Thyroid gland (tissue), 4 donors: ENCODE measurements at regions not wholly inside any gene's neighbourhood (a gene's known extent, or its start where the extent isn't known, plus 50 kb on each side); places are given as distances from the start of the nearest gene placed in this dataset.

Source experiments
- DNase-seq, 2 donors: peaks; one replicate each; pipeline ENCODE4 v3.0.0-alpha.2; 2019
- H3K27ac ChIP-seq, 3 donors: fragments of 200-600 bp; sonication (generic); 1 replicate in 2 of 3; 2 replicates in 1 of 3; pipeline ENCODE4 v1.5.1; 2016 to 2019; ENCODE audit warnings: mild to moderate bottlenecking in 1 of 3, moderate library complexity in 1 of 3
- H3K27me3 ChIP-seq: fragments of 200-600 bp; sonication (generic); one replicate; pipeline ENCODE4 v1.5.1; 2019
- H3K36me3 ChIP-seq, 2 donors: fragments of 200-600 bp; sonication (generic); one replicate each; pipeline ENCODE4 v1.5.1; 2016 to 2019
- H3K4me1 ChIP-seq, 2 donors: fragments of 200-600 bp; sonication (generic); one replicate each; pipeline ENCODE4 v1.5.1; 2017 to 2019
- H3K4me3 ChIP-seq, 3 donors: fragments of 200-600 bp; sonication (generic); replicated peaks in 1 of 3; 1 replicate in 2 of 3; 2 replicates in 1 of 3; pipeline ENCODE4 v1.5.1; 2016; ENCODE audit warnings: mild to moderate bottlenecking in 1 of 3
- H3K9me3 ChIP-seq: fragments of 200-600 bp; sonication (generic); one replicate; pipeline ENCODE4 v1.5.1; 2017
- POLR2A ChIP-seq, 2 donors: fragments of 450-650 bp; IDR thresholded peaks; one replicate each; pipeline ENCODE4 v1.6.1; 2017; ENCODE audit warnings: antibody characterized with exemption in 2 of 2, mild to moderate bottlenecking in 2 of 2, moderate library complexity in 1 of 2
- WGBS, 2 donors: methylation state at CpG; one replicate each; pipeline ENCODE4 v1.1.5; 2017; 5-methylcytosine and 5-hydroxymethylcytosine counted together
- intact Hi-C: fragments of 100-400 bp; cut with DNase I; formaldehyde crosslinking; loops from one replicate; pipeline ENCODE4 v1.15.1; 2023
- TF ChIP-seq, protein P1 (sequence below), 6 experiments: fragments of 200-600 bp in 3 of 6; fragments of 450-650 bp in 3 of 6; sonication (generic) in 3 of 6; IDR thresholded peaks; one replicate each; pipeline ENCODE4 v1.5.1; 2016 to 2019; ENCODE audit warnings: antibody characterized with exemption in 6 of 6, mild to moderate bottlenecking in 2 of 6, inconsistent platforms in 1 of 6, moderate library complexity in 1 of 6

DNA sequence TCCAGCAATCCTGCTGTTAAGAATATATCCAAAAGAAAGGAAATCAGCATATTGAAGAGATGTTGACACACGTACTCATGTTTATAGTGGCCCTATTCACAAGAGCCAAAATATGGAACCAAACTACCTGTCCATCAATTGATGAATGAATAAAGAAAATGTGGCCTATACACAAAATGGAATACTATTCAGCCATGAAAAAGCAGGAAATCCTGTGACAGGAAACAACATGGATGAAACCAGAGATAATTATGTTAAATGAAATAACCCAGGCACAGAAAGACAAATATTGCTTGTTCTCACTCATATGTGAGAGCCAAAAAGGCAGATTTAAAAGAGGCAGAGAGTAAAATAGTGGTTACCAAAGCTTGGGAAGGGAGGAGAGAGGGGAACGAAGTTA lies 127.1 kb downstream of the KCNJ2 start:
- intact Hi-C loops = no loop called here
- WGBS, 2 donors = 94 to 98% methylated on average over 2 of the region's 2 CpGs
- TF ChIP-seq, protein P1, sequence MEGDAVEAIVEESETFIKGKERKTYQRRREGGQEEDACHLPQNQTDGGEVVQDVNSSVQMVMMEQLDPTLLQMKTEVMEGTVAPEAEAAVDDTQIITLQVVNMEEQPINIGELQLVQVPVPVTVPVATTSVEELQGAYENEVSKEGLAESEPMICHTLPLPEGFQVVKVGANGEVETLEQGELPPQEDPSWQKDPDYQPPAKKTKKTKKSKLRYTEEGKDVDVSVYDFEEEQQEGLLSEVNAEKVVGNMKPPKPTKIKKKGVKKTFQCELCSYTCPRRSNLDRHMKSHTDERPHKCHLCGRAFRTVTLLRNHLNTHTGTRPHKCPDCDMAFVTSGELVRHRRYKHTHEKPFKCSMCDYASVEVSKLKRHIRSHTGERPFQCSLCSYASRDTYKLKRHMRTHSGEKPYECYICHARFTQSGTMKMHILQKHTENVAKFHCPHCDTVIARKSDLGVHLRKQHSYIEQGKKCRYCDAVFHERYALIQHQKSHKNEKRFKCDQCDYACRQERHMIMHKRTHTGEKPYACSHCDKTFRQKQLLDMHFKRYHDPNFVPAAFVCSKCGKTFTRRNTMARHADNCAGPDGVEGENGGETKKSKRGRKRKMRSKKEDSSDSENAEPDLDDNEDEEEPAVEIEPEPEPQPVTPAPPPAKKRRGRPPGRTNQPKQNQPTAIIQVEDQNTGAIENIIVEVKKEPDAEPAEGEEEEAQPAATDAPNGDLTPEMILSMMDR (IDR thresholded peaks at IDR 0.05) = no peak
- TF ChIP-seq POLR2A (IDR thresholded peaks at IDR 0.05) = no peak
- DNase-seq = no peak
- no peaks in the 10 kb centered on the region for H3K4me1 ChIP-seq
- no peak overlapping the region for H3K27ac ChIP-seq
- no peaks in the 10 kb centered on the region for H3K9me3 ChIP-seq
- H3K27me3 ChIP-seq = no peaks in the 10 kb centered on the region
- no peaks in the 10 kb centered on the region for H3K36me3 ChIP-seq
- no peak overlapping the region for H3K4me3 ChIP-seq

DNA sequence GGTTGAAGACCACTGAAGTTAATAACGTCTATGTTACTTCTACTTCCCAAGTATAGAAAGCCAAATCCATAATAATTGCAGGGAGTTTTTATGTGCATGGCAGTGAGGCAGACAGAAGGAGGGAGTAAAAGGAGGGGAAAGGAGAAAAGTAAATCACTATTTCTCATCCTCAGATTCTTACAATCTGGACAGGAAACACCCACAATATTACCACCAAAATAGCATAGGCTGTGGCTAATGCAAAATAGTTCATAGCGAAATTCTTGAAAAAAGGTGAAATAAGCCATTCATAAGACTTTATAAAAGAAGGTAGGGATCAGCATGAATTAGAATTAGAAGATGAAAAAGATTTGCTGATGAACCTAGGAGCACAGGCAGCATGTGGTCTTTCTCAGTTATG lies 128.1 kb downstream of the KCNJ2 start:
- Histone ChIP-seq H3K4me1 (no peaks in the 10 kb centered on the region), H3K27ac (no peak overlapping the region), H3K9me3 (no peaks in the 10 kb centered on the region), H3K4me3 (no peak overlapping the region), H3K27me3 (no peaks in the 10 kb centered on the region), H3K36me3 (no peaks in the 10 kb centered on the region)
- DNase-seq = no peak
- intact Hi-C loops = no loop called here
- TF ChIP-seq POLR2A (IDR thresholded peaks at IDR 0.05) = no peak
- TF ChIP-seq, protein P1 (IDR thresholded peaks at IDR 0.05) = no peak
- WGBS, 2 donors = 83 to 88% methylated on average over 2 of the region's 2 CpGs

DNA sequence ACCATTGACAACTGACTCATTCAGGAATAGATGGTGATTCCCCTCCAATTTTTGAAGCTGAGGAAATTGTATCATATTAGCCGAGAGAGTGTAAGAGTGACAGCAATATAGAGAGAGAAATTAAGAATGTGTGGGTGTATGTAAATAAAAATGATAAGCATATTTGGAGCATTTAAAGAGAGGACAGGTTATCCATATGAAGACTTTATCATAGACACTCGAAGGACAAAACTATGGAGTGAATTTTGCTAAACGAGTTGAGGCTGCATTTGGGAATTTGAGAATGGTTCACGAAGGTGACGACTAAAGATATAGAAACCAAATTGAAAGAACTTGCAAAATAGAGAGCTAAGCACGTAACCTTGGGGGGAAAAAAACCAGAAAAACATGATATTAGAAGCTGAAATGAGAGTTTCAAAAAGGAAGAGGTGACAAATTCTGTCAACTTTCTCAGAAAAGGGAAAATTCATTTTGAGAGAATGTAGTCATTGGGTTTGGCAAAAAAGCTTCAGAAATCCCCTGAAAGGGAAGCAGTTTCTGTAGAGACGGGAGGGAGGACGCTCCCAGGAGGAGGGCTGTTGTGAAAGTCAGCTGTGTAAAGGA lies 129.7 kb downstream of the KCNJ2 start:
- DNase-seq = no peak
- Histone ChIP-seq H3K36me3 (no peaks in the 10 kb centered on the region), H3K27me3 (no peaks in the 10 kb centered on the region), H3K9me3 (no peaks in the 10 kb centered on the region), H3K4me3 (no peak overlapping the region), H3K4me1 (no peaks in the 10 kb centered on the region), H3K27ac (no peak overlapping the region)
- WGBS, 2 donors = 80 to 90% methylated on average over 8 of the region's 8 CpGs
- no peak for TF ChIP-seq POLR2A (IDR thresholded peaks at IDR 0.05)
- TF ChIP-seq, protein P1 (IDR thresholded peaks at IDR 0.05) = no peak
- intact Hi-C loops = no loop called here

DNA sequence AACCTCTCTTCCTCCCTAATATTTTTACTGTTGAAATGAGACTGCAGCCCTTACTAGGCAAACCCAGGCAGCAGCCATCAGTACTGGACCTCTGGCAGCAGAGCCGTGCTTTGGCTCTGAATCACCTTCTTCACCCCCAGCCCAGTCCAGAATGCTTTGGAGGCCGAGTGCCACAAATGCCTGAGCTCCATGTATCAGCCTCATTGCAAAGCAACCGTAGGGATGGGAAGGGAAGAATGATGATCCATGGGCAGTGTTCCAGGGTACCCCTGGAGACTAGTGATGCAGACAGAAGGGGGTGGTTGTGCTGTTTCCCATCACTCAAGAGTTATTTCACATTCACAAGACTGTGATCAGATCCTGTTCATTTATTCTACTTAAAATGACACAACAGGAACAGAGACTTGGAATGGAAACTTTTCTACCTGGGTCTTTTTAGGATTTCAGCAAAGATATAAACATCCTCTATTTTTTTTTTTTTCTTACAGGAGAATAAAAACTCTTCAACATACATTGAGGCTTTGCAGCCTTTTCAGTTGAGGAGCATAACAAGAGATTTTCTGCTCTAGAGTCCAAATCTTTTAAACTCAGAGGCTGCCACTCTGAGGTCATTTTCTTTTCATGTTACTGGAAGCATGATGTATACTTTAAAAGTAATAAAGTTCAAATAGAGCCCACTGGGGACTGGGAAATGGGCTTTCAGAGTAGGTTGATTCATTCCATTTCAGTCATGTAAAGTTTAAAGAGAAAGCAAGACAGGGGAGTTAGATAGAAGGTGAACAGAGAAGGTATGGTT lies 138.3 kb downstream of the KCNJ2 start:
- TF ChIP-seq, protein P1 (IDR thresholded peaks at IDR 0.05) = no peak
- TF ChIP-seq POLR2A (IDR thresholded peaks at IDR 0.05) = no peak
- no peaks in the 10 kb centered on the region for H3K9me3 ChIP-seq
- intact Hi-C loops = no loop called here
- H3K36me3 ChIP-seq = no peaks in the 10 kb centered on the region
- WGBS, 2 donors = 73 to 88% methylated on average over 2 to 3 of the region's 3 CpGs
- no peak overlapping the region for H3K4me3 ChIP-seq
- H3K27me3 ChIP-seq = no peaks in the 10 kb centered on the region
- no peaks in the 10 kb centered on the region for H3K4me1 ChIP-seq
- no peak for DNase-seq
- no peak overlapping the region for H3K27ac ChIP-seq

DNA sequence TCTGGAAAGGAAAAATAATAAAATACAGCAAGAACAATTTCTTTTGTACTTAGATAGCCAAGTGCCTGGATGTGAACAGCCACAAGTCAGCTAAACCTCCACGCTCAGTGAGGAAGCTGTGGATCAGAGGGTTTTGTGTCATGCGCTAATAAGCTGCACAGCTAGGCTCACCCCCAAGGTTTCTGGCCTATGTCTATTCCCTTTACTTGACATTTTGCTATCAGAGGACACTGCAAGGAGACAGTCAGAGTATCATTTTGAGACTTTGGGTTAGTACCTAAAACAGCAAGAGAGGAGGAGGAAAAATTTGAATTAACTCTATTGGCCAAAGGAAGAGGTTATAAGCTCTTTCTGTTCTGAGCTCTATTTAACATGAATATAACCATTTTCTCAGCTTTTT lies 139.3 kb downstream of the KCNJ2 start:
- Histone ChIP-seq H3K27me3 (no peaks in the 10 kb centered on the region), H3K4me1 (no peaks in the 10 kb centered on the region), H3K27ac (no peak overlapping the region), H3K4me3 (no peak overlapping the region), H3K36me3 (no peaks in the 10 kb centered on the region), H3K9me3 (no peaks in the 10 kb centered on the region)
- no peak for TF ChIP-seq POLR2A (IDR thresholded peaks at IDR 0.05)
- TF ChIP-seq, protein P1 (IDR thresholded peaks at IDR 0.05) = no peak
- intact Hi-C loops = no loop called here
- 94 to 98% methylated on average over 2 of the region's 2 CpGs for WGBS, 2 donors
- no peak for DNase-seq
